Panc1 (cell line): ENCODE measurements at regions not wholly inside any gene's neighbourhood (a gene's known extent, or its start where the extent isn't known, plus 50 kb on each side); places are given as distances from the start of the nearest gene placed in this dataset.

Experiments used
- ATAC-seq: fragments of 200-7000 bp; cut with Tn5 transposase; 2 replicates; pipeline ENCODE4 v1.9.1; 2020; ENCODE audit warnings: mild to moderate bottlenecking, moderate library complexity
- BruUV-seq: library from RNA; stranded (reverse); fragments of 400-500 nt; replicated peaks from 2 replicates; lab custom pipeline; 2021; lab: Mats Ljungman, UMichigan
- CTCF ChIA-PET: fragments of 300-600 bp; sonication (Branson Sonifier 250); formaldehyde crosslinking; loops from one replicate; lab custom pipeline; 2022; ENCODE audit warnings: antibody characterized with exemption; lab: Charles Lee
- POLR2A ChIA-PET: fragments of 300-600 bp; sonication (Branson Sonifier 250); formaldehyde crosslinking; loops from one replicate; lab custom pipeline; 2022; ENCODE audit warnings: antibody characterized with exemption; lab: Charles Lee
- DNase-seq: peaks from one replicate; pipeline ENCODE4 v3.0.0-alpha.2; 2010; ENCODE audit warnings: low read depth, low spot score
- H3K27ac ChIP-seq: 2 replicates; pipeline ENCODE4 v1.5.1; 2011; ENCODE audit warnings: mild to moderate bottlenecking, low read length, inconsistent platforms
- H3K27me3 ChIP-seq: fragments of 200-500 bp; sonication (Bioruptor generic); 2 replicates; pipeline ENCODE4 v1.6.0; 2014; ENCODE audit warnings: low read length, inconsistent platforms; ENCODE audit not compliant: control insufficient read depth, insufficient read depth
- H3K36me3 ChIP-seq: fragments of 200-500 bp; sonication (Bioruptor generic); 2 replicates; pipeline ENCODE4 v1.5.1; 2014; ENCODE audit warnings: inconsistent platforms, mild to moderate bottlenecking, low read length, moderate library complexity; ENCODE audit not compliant: control insufficient read depth, insufficient read depth
- H3K4me1 ChIP-seq: 2 replicates; pipeline ENCODE4 v1.5.1; 2011; ENCODE audit warnings: inconsistent platforms, mild to moderate bottlenecking, low read length, moderate library complexity; ENCODE audit not compliant: control insufficient read depth, insufficient read depth
- H3K4me3 ChIP-seq, 2 experiments: 2 replicates each; pipeline ENCODE4 v1.5.1; 2011 to 2012; ENCODE audit warnings: low read depth in 2 of 2, low read length in 2 of 2, mild to moderate bottlenecking in 2 of 2, inconsistent platforms in 1 of 2, moderate library complexity in 1 of 2
- H3K9me3 ChIP-seq: fragments of 200-500 bp; sonication (Bioruptor generic); 2 replicates; pipeline ENCODE4 v1.5.1; 2014; ENCODE audit warnings: low read depth, mild to moderate bottlenecking, inconsistent platforms, low read length, moderate library complexity; ENCODE audit not compliant: control insufficient read depth, insufficient read depth
- CTCF ChIP-seq: fragments of 450-650 bp; IDR thresholded peaks from 2 replicates; pipeline ENCODE4 v1.5.1; 2017; ENCODE audit warnings: mild to moderate bottlenecking
- POLR2AphosphoS5 ChIP-seq: IDR thresholded peaks from 2 replicates; pipeline ENCODE4 v1.6.1; 2012; ENCODE audit warnings: mild to moderate bottlenecking, low read depth, low read length, moderate library complexity
- REST ChIP-seq, 2 experiments: IDR thresholded peaks; 2 replicates each; pipeline ENCODE4 v1.6.1; 2011 to 2012; ENCODE audit warnings: low read depth in 2 of 2, control low read depth in 1 of 2, low read length in 1 of 2, mild to moderate bottlenecking in 1 of 2, moderate library complexity in 1 of 2; ENCODE audit not compliant: insufficient read depth in 1 of 2
- SIN3A ChIP-seq: IDR thresholded peaks from 2 replicates; pipeline ENCODE4 v1.6.1; 2012; ENCODE audit warnings: low read depth, mild to moderate bottlenecking, low read length, moderate library complexity, borderline replicate concordance; ENCODE audit not compliant: insufficient read depth
- TCF7L2 ChIP-seq: IDR thresholded peaks from 2 replicates; pipeline ENCODE4 v1.6.1; 2011; ENCODE audit warnings: mild to moderate bottlenecking, low read depth, low read length, inconsistent platforms
- in situ Hi-C: cut with HindIII; loops from 2 replicates; pipeline ENCODE4 v1.10.0; 2016; ENCODE audit warnings: low sequenced_read_pairs, low pct_unique_long_range_greater_than_20kb
- intact Hi-C: fragments of 100-400 bp; cut with micrococcal nuclease; formaldehyde crosslinking; loops from one replicate; pipeline ENCODE4 v1.10.0; 2022; ENCODE audit not compliant: unreplicated experiment

GRCh38 chr10:9068003-9068402 is 1013.5 kb downstream of the GATA3 start:
- H3K9me3 ChIP-seq, result no peaks in the 10 kb centered on the region
- no peak overlapping the region for H3K4me3 ChIP-seq
- H3K4me1 ChIP-seq, result no peaks in the 10 kb centered on the region
- no TSS peak for BruUV-seq
- intact Hi-C loops (no loop called here), in situ Hi-C loops (no loop called here)
- no peaks in the 10 kb centered on the region for H3K27me3 ChIP-seq
- H3K27ac ChIP-seq, result no peak overlapping the region
- no peaks in the 10 kb centered on the region for H3K36me3 ChIP-seq
- ChIA-PET POLR2A (no interaction called here), CTCF (no interaction called here)
- DNase-seq, result no peak
- no peak for ATAC-seq
- TF ChIP-seq CTCF, result no peak
- no peak for TF ChIP-seq REST (IDR thresholded peaks at IDR 0.05; ENCODE audit: insufficient read depth in 1 of 2, low read depth in 2 of 2, low read length in 1 of 2)
- no peak for TF ChIP-seq POLR2AphosphoS5
- no peak for TF ChIP-seq SIN3A

GRCh38 chr10:9069136-9069535 is 1014.6 kb downstream of the GATA3 start:
- no TSS peak for BruUV-seq
- DNase-seq, result peak; percentile 69
- ChIA-PET CTCF (no interaction called here), POLR2A (no interaction called here)
- in situ Hi-C loops (no loop called here), intact Hi-C loops (no loop called here)
- H3K27me3 ChIP-seq, result no peaks in the 10 kb centered on the region
- no peak for TF ChIP-seq POLR2AphosphoS5
- TF ChIP-seq TCF7L2, result no peak
- TF ChIP-seq SIN3A, result no peak
- TF ChIP-seq REST (IDR thresholded peaks at IDR 0.05; ENCODE audit: insufficient read depth in 1 of 2, low read depth in 2 of 2, low read length in 1 of 2), result no peak
- TF ChIP-seq CTCF, result no peak
- H3K27ac ChIP-seq, result no peak overlapping the region
- H3K9me3 ChIP-seq, result no peaks in the 10 kb centered on the region
- no peaks in the 10 kb centered on the region for H3K4me1 ChIP-seq
- peak; percentile 88 for ATAC-seq
- no peak overlapping the region for H3K4me3 ChIP-seq
- no peaks in the 10 kb centered on the region for H3K36me3 ChIP-seq
